Stromal cell of bone marrow (primary cell): ENCODE measurements at regions not wholly inside any gene's neighbourhood (a gene's known extent, or its start where the extent isn't known, plus 50 kb on each side); places are given as distances from the start of the nearest gene placed in this dataset.

Experiments
- DNase-seq: peaks from one replicate; pipeline ENCODE4 v3.0.0-alpha.2; 2012; ENCODE audit warnings: low read depth

DNA sequence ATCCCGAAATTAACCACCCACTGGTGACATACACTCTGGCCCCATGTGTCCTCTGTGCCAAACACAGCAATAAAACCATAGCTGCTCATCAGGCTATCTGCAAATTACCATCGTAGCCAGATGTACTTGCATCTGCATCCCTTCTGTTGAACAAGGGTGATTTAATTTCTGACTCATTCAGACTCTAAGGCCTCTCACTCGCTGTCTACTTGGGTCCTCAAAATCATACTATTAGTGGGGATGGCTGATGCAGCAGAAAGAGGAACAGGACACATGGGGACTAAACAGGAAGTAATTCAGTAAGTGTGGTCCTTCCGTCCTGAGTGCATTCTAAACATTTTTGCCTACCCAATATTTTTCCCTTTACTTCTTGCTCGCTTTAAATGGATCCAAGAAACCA, 2275.0 kb upstream of the PCDH20 start:
- DNase-seq: no peak

DNA sequence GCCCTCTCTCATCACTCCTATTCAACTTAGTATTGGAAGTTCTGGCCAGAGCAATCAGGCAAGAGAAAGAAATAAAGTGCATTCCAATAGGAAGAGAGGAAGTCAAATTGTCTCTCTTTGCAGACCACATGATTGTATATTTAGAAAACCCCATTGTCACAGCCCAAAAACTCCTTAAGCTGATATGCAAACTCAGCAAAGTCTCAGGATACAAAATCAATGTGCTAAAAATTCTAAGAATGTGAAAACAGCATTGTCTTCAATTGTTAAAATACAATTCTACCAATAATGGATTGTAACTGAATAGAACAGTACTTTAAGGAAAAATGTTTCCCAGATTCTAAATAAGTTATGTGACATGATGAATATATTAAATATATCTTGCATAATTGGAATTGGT, 2269.2 kb upstream of the PCDH20 start:
- DNase-seq: no peak

DNA sequence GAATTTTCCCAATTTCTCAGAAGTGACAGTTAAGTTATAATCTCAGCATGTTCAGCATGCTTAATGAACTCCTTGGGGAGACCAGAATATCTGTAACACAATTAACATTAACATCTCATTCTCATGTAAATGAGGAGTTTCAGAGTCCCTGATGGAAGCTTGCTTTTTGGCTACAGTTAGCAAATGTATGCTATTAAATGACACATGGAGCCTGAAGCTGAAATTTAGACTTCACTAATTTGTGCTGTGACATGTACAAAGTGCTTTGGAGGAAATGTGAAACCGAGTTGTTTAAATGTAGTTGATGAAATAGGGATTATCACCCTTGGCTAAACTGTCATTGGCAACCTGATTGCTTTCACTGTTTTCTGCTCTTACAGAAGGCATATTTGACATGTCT, 2265.1 kb upstream of the PCDH20 start:
- DNase-seq: no peak

DNA sequence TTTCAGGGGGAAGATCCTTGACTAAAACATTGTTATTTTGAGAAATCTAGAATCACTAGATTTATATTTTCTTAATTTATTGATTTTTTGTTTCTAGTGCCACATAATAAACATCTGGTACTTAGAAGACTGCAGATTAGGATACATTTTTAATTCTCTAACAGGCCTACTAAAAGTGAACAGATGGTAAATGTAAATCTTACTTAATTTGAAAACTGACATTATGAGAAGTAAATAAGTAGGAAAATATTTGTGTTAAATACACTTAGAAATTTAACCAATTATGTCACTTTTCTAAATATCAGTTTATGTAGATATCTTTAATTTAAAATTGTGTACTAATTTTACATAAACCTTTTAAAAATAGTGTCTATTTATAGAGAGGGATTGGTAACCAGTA, 2255.6 kb upstream of the PCDH20 start:
- DNase-seq: no peak

DNA sequence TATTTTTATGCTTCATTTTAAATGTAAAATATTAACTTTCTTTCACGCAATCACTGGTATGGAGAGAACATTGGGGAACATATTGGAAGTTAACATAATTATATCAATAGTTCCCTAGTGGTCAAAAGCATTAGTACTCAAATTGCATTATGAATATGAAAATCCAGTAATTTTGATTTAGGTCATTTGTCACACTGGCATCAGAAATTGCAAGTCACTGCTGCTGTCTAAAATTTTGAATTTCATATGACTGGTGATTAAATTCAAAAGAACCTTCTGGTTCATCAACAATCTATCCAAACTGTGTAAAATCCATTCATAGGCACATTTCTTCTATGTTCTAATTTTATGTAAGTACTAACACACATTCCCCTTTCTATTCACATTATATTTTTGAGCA, 2235.7 kb upstream of the PCDH20 start:
- no peak for DNase-seq

DNA sequence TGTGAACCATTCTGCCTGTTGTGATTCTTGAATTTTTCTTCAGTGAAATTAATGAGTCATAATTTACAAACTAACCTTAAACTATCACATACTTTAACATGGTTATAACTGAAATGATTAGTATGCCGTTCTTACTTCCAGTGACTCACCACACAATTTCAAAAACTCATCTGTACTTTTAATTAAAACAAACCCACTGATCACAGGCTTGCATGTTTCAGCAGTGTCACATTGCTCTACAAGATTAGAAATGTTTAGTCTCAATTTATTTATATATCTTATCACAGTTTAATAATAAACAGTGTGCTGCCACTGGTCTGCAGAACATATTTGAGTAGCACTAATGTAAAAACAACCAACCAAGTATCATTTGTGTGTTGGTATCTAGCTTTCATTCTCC, 2227.9 kb upstream of the PCDH20 start:
- DNase-seq: no peak

DNA sequence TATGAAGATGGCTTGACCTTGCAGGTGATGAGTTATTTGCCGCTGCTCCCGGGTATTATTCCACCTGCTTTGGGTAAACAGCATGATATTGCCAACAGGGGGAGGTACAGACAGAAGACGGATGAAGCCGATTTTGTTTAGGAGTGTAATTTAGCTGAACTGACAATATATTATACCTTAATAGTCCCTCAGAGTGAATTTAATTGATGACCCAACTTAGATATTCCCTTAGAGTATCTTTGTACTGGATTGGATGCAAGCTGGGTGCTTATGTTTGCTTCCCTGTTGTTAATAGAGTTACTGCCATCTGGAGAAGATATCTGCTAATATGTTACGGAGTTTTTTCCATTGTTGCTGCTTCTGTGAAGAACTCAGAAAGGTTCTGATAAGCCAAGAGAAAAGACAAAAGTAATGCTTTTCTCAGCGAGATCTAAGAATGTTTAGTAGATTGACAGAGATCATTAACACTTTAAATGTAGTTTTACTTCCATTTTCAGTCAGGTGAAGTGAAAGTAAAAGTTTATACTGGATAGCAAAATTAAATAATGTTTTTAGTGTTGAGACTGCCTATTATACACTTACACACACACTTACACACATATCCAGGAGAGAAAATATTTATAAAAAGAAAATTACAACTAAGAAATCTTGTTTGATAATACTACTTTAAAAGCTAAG, 2220.8 kb upstream of the PCDH20 start:
- DNase-seq: peak; percentile 2

DNA sequence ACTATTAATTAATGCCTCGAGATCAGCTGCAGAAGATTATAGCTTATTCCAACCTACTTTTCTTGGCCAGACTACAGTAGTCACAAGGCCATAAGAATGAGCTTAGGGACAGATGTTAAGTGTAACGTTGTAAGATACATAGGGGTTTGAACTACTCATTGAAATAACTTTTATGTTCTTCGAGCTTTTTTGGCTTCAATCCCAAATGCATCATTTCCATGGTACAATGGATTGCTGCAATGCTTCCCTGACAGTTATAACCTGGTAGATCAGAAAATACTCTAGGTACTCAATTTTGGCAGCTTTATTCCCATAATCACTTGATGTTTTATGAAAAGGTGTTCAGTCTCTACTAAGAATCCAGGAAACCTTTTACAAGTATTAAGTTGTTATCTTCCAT, 2216.7 kb upstream of the PCDH20 start:
- DNase-seq: no peak

DNA sequence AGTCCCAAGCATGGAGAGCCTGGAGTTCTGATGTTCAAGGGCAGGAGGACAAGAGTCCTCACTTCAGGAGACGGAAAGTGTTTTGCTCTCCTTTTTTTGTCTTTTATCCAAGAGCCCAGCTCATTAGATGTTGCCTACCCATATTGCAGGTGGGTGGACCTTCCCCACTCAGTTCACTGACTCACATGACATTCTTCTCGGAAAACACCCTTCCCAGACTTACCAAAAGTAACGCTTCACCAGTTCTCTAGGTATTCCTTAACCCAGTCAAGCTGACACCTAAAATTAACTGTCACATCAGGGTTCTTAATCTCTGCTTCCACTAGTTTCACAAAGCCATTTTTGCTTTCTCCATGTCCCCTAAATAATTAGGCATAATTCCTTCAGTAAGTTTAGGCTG, 2215.4 kb upstream of the PCDH20 start:
- DNase-seq: no peak

DNA sequence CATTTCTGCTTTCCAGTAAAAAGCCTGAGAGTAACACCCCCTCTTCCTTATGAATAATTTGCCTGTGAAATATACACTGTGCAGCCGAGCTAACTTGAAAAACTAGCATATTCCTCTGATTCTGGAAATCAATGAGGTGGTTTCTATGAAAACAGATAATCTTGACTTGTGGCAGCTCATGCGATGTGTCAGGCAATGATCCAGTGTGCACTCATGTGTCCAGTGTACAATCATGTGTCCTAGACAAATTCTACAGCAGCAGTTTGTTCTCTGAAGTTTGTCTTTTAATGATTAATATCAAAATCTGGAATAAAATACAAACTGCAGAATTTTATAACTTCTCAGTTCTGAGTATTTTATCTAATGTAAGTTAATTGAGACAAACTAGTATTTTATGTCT, 2213.9 kb upstream of the PCDH20 start:
- no peak for DNase-seq

DNA sequence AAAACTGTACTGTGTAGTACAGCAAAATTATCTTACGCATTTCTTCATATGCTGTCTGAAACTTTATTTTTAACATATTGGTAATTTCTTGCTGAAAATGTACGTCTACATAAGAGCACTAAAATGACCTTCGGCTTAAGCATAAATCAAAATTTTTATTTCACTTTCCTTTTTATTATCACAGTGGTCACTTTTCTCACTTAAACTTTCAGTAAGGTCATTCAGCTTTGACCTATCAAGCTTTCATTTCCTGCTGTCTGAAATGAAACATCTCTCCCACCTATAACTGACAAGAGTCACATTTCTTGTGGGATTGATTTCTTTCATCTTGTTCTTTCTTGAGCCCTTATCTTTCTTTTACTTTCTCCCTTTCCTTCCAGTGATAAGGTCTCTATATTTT, 2212.7 kb upstream of the PCDH20 start:
- DNase-seq: no peak

DNA sequence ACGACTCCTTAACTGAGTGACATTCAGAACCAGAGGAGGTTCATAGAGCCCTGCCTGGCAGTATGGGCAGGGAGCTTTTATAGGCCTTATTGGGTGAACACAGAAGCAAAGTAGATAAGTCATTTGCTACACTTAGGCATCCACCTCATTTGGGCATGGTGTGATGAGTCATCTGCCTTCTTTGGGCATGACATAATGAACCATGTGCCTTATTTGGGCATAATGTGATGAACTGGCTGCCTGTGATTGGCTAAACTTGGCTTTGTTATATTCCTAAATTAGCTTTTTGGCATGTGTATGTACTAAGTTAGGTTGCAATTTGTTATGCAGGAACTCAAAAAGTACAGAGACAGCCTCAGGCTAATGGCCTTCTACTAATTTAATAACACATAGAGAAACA, 2210.2 kb upstream of the PCDH20 start:
- DNase-seq: no peak

DNA sequence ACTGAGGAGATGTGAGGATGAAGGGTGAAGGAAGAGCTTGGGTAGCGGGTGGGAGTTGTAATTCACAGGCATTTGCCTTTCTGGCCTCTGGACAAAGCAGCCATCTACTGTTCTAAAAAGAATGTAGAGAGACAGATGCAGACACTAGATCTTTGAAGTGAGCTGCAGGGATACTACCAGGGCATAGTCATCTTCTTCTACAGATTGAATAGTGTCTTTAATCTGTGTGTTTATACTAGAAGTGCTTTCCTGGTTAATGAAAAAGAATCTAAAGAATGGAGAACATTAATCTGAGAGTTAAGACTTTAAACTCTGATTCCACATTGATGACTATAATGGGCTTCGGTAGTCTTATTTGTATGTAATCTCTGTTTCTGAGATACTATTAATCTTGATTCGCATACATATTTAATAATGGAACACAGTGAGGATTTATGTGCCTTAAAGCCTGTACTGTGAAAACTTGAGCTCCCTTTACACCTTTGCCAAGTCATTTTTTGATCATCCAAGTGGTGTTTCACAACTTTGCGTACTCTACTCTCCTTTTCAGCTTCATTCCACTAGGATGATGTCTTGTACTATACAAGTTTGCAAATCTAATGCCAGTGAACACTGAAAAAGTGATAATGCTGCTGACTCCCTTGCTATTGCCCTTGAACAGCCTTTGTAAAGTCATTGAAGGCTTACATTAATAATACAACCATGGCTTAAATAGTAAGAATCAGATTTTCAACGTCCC, 2199.4 kb upstream of the PCDH20 start:
- DNase-seq: no peak

DNA sequence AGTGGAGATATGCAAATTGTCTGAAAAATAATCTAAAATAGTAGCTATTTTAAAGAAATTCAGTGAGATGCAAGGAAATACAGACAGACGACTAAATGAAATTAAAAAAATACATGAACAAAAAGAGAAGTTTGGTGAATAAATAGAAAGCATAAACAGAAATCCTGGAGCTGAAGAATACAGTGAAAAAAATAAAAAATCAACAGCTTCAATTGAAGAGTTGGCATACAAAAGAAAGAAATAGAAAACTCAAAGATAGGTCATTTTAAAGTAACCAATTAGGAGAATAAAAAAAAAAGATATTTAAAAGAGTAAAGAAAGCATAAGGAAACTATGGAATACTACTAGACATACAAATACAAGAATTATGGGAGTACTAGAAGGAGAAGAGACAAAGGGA, 2191.5 kb upstream of the PCDH20 start:
- DNase-seq: no peak

DNA sequence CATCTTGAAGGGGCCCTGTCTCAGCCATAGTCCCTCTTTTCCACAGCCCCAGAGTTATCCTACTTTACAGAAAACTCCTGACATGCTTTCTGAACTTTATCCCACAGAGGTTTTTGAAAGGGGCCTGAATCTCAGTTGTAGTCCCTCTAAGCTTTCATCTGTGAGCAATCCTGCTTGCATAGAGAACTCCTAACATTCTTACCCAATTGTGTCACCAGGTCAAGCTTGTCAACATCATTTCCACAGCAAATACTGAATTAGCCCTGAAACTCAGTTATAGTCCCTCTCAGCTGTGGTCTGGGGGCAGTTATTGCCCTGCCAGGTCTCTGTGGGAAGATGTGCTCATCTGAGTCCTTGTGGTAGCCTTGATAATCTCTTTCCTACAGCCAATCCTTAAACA, 2190.3 kb upstream of the PCDH20 start:
- no peak for DNase-seq

DNA sequence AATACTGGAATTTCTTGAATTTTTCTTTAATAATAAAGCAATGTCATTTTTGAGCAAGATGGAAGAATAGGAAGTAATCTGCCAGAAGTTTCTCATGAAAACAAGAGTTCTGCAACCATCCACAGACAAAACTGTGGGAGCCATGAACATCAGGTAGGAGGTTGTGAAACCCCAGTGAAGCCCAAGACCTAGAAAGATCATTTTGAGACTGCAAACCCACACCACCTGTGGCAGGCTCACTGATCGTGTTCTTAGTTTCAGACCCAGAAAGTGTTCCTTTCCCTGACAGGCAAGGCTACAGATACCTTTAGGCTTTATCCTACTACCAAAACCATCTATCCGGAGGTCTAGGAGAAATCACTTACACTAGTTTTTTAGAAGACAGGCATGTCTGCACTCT, 2189.8 kb upstream of the PCDH20 start:
- DNase-seq: no peak

DNA sequence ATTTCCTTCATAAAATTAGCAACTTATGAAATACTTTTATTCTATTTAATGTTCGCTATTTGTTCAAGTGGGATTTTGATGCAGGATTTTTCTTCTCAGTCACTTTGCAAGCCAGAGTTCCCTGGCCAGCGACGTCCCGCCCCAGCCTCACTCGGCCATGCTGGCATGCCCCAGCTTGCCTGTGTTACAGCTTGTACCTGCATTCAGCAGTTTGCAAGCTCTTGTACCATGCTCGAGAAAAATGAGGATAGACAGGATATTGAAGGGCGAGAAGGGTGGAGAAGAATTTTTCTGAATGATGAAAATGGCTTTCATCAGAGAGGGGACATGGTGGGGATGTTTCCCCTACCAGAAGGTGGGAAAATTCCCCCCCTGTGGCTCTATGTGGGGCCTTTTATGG, 2180.2 kb upstream of the PCDH20 start:
- no peak for DNase-seq

DNA sequence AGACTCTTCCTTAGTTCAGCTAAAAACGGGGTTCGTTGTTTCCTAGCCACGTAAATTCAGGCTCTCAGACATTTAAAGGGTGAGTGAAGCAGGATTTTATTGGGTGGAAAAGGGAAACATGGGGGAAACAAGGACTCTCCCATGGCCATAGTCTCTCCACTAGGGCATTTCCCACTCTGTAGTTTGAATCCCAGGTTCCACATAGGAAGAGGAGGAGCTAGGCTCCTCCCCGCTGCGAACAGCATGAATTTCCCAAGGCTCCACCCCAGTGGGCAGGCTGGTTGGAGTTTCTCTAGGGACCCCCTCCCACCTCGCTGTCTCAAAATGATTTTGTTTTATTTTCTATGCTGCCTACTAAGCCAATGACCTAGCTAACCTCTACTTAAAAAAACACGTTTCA, 2170.8 kb upstream of the PCDH20 start:
- no peak for DNase-seq

DNA sequence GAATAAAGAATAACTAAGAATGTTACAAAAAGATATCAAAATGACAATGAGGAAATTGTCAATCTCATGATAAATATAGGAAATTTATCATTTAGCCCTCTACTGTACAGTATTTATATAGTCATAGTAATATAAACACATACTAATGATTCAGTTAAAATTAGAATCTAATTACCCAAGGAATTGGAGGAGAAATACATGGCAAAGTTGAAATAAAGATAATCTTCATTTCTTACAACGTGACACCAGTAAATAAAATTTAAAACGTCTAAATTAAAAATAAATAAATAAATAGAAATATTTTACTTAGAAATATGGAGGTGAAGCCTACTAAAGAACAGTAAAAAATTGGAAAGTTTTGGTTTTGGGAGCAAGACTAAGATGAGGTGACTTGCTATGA, 2163.1 kb upstream of the PCDH20 start:
- DNase-seq: no peak

DNA sequence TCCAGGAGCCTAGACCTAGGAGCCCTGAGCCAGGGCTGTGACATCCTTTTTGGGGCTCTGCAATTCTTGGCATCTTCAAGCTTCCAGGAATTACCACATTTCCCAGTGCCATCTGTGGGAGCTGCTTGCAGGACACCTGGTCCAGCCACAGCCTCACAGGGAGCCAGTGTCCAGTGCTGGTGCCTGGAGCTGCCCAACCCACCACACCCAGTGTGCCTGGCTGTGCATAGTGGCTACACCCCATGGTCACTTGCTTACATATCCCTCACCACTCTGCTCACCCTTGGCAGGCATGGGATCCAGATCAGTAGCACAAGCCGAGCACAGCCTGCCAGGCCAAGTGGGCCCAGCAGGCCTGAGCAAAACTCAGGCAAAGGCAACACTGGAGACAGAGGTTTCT, 2151.4 kb upstream of the PCDH20 start:
- no peak for DNase-seq

DNA sequence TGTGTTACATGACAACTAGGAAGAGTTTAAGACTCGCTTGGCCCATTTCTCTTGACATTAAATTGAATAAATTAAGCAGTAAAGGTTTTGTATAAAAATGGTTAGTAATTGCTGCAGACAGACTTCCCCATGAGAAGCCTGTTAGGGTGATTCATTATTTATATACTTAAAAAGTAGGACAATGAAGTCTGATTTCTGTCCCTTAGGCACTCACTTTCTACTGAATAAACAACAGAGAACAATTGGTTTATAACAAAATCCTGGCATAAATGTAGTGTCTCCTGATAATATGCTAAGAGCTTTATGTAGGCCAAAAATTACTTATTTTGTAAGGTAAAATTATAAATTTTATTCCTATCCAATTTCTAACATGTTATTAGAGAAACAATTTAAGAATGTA, 2138.5 kb upstream of the PCDH20 start:
- DNase-seq: no peak

DNA sequence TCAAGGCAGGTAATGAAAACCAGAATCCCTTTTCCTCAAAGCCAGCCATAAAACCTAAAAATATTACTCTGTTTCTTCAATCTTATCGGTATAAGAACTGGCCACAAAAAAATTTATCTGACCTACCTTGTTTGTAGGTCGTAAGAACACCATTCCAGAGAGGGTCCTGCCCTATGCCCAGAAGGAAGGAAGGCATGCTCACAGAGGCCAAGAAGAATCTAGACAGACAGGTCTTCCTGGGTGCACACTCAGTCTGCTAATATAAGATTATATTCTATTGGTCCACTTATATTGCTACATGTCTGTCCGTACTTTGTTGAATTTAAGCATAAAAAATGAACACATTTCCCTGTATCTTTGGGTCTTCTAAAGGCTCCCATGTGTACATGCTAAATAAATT, 2136.1 kb upstream of the PCDH20 start:
- no peak for DNase-seq

DNA sequence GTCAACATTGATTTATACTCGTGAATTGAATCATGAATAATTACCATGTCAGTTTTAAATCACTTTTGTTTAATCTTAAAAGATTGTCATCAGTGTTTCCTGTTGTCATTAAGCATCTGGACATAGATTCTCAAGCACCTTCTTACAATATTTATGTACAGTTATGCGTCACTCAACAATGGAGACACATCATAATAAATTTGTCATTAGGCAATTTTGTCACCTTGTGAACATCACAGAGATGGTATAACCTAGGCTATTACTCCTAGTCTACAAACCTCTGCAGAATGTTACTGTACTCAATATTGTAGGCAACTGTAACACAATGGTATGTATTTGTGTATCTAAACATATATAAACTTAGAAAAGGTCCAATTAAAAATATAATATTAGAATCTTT, 2130.9 kb upstream of the PCDH20 start:
- DNase-seq: no peak

DNA sequence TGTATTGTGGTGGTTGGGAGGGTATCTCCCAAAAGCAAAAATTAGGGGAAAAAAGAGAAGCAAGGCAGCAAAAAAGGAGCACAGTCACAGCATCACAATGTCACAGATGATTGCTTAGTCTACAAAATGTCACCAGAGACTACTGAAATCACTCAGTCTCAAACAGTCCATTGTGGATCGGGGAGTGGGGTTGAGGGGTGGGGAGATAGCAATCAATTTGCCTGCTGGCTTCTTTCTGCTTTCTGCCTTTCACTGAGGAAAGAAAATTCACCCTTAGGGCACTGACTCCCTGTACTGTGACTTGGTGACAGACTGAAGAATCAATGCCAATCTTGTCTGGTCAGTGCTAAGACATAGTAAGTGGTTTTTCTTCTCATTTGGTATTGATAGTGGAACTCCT, 2127.1 kb upstream of the PCDH20 start:
- no peak for DNase-seq
